ENCODE measurements at regions not wholly inside any gene's neighbourhood (a gene's known extent, or its start where the extent isn't known, plus 50 kb on each side); places are given as distances from the start of the nearest gene placed in this dataset.

- intact Hi-C loops (cut with DNase I), result no loop called here
- H3K36me3 ChIP-seq, result no peaks in the 10 kb centered on the region
- no peak overlapping the region for H3K4me3 ChIP-seq
- no peak for TF ChIP-seq CTCF (IDR thresholded peaks at IDR 0.05)
- no peak for TF ChIP-seq POLR2A (IDR thresholded peaks at IDR 0.05)
- H3K27ac ChIP-seq, result no peak overlapping the region
- WGBS, 2 donors, result 33 to 69% methylated on average over 1 of the region's 1 CpG
- no peaks in the 10 kb centered on the region for H3K9me3 ChIP-seq
- no peak for DNase-seq
- no peaks in the 10 kb centered on the region for H3K27me3 ChIP-seq
- H3K4me1 ChIP-seq, result peaks cover 0 to 21% (median 0%) of the 10 kb centered on the region in 3 donors
Measured at GRCh38 chr7:17067691-17068090, 185.9 kb upstream of the AGR3 start.

- Histone ChIP-seq H3K27ac (peak overlapping the region in 3 of 4 donors; percentile 23 to 49 (median 35)), H3K9me3 (no peaks in the 10 kb centered on the region), H3K4me3 (no peak overlapping the region), H3K36me3 (no peaks in the 10 kb centered on the region), H3K4me1 (peaks cover 0 to 21% (median 0%) of the 10 kb centered on the region in 3 donors), H3K27me3 (no peaks in the 10 kb centered on the region)
- TF ChIP-seq POLR2A (IDR thresholded peaks at IDR 0.05) (no peak), CTCF (IDR thresholded peaks at IDR 0.05) (no peak)
- DNase-seq, result no peak
- WGBS, 2 donors, result 38 to 54% methylated on average over 4 of the region's 4 CpGs
- intact Hi-C loops (cut with DNase I), result no loop called here
Measured at GRCh38 chr7:17069146-17069545, 187.4 kb upstream of the AGR3 start.

DNA sequence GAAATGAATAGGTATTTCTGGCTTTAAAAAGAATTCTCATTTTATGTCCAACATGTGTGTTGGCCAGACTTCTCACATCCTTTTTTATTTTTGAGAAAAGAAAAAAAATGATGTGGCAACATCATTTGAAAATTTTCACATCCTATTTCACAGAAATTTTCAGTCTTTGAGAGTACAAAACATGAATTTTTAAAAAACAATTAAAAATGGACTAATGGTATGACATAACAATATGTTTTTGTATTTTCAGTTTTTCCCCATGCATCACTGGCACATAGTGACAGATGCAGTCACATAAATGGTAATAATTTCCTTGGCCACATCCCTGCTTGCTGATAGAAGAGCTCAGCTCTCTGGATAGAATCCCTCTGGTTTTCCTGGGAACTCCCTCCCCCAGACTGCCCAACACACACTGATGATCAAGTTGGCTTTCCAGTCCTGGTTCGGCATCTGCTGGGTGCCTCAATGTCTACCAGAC is 188.5 kb upstream of the AGR3 start:
- peak overlapping the region in 1 of 4 donors; percentile 23 for H3K27ac ChIP-seq
- intact Hi-C loops (cut with DNase I), result no loop called here
- no peak for DNase-seq
- peaks cover 0 to 21% (median 0%) of the 10 kb centered on the region in 3 donors for H3K4me1 ChIP-seq
- WGBS, 2 donors, result 17 to 75% methylated on average over 1 of the region's 1 CpG
- H3K27me3 ChIP-seq, result no peaks in the 10 kb centered on the region
- no peak overlapping the region for H3K4me3 ChIP-seq
- no peaks in the 10 kb centered on the region for H3K9me3 ChIP-seq
- no peak for TF ChIP-seq POLR2A (IDR thresholded peaks at IDR 0.05)
- TF ChIP-seq CTCF (IDR thresholded peaks at IDR 0.05), result no peak
- H3K36me3 ChIP-seq, result no peaks in the 10 kb centered on the region

DNA sequence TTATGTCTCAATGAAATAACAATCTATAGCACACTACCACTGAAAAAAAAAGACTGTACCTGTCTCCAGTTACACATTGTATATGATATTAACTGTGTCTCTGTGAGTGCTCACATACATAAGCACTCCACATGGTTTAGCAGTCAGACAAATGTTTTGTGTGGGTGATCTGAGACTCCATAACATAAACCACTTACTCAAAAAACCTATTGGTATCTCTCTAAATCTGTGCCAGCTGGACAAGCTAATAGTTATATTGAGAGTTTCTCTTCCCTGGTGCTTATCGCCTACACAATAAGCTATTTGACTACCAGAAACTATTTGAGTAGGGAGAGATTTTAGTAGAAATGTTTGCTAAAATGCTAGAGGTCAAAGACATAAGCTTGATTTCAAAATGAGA is 190.1 kb upstream of the AGR3 start:
- H3K9me3 ChIP-seq, result no peaks in the 10 kb centered on the region
- no peaks in the 10 kb centered on the region for H3K36me3 ChIP-seq
- no peak overlapping the region for H3K27ac ChIP-seq
- intact Hi-C loops (cut with DNase I), result no loop called here
- H3K4me3 ChIP-seq, result no peak overlapping the region
- no peak for DNase-seq
- no peak for TF ChIP-seq CTCF (IDR thresholded peaks at IDR 0.05)
- TF ChIP-seq POLR2A (IDR thresholded peaks at IDR 0.05), result no peak
- H3K4me1 ChIP-seq, result peaks cover 0 to 21% (median 0%) of the 10 kb centered on the region in 3 donors
- no peaks in the 10 kb centered on the region for H3K27me3 ChIP-seq
- 60 to 78% methylated on average over 1 of the region's 1 CpG for WGBS, 2 donors

- 85 to 88% methylated on average over 6 of the region's 6 CpGs for WGBS, 2 donors
- DNase-seq, result no peak
- TF ChIP-seq POLR2A (IDR thresholded peaks at IDR 0.05) (no peak), CTCF (IDR thresholded peaks at IDR 0.05) (no peak)
- Histone ChIP-seq H3K36me3 (no peaks in the 10 kb centered on the region), H3K4me1 (no peaks in the 10 kb centered on the region), H3K4me3 (no peak overlapping the region), H3K27ac (no peak overlapping the region), H3K27me3 (no peaks in the 10 kb centered on the region), H3K9me3 (no peaks in the 10 kb centered on the region)
- intact Hi-C loops (cut with DNase I), result no loop called here
Measured at GRCh38 chr7:17075601-17076255, 193.9 kb upstream of the AGR3 start.
